ENCODE measurements at regions not wholly inside any gene's neighbourhood (a gene's known extent, or its start where the extent isn't known, plus 50 kb on each side); places are given as distances from the start of the nearest gene placed in this dataset.

GRCh38 chr17:53090770-53091169 is 732.0 kb upstream of the KIF2B start:
- intact Hi-C loops (cut with micrococcal nuclease), result no loop called here
- H3K27me3 ChIP-seq (ENCODE audit: control insufficient read depth in 2 of 2, insufficient read depth in 2 of 2, low read length in 2 of 2), result no peaks in the 10 kb centered on the region
- H3K36me3 ChIP-seq (replicated peaks in 1 of 2; ENCODE audit: control insufficient read depth in 1 of 2, insufficient read depth in 2 of 2, low read length in 2 of 2), result no peaks in the 10 kb centered on the region
- Mint-ChIP-seq H3K9me3 (peaks cover 0 to 3% (median 0%) of the 10 kb centered on the region in 7 donors), H3K27me3 (ENCODE audit: low read depth in 3 of 3) (no peaks in the 10 kb centered on the region), H3K4me1 (no peaks in the 10 kb centered on the region), H3K4me3 (no peak overlapping the region), H3K27ac (no peak overlapping the region), H3K36me3 (no peaks in the 10 kb centered on the region)
- no peaks in the 10 kb centered on the region for H3K79me2 ChIP-seq (ENCODE audit: insufficient read depth, low read length)
- H3K4me1 ChIP-seq (ENCODE audit: control insufficient read depth in 1 of 2, insufficient read depth in 2 of 2, low read length in 2 of 2), result no peaks in the 10 kb centered on the region
- no peak overlapping the region for H2AFZ ChIP-seq (ENCODE audit: insufficient read depth, low read depth, low read length, poor library complexity, severe bottlenecking)
- no peak overlapping the region for H3K27ac ChIP-seq (ENCODE audit: low read depth in 1 of 2, low read length in 2 of 2)
- no peak overlapping the region for H3K4me3 ChIP-seq (replicated peaks in 1 of 3; ENCODE audit: low read depth in 2 of 3, low read length in 3 of 3)
- no peaks in the 10 kb centered on the region for H4K20me1 ChIP-seq (ENCODE audit: insufficient read depth, low read length)
- WGBS (ENCODE audit: insufficient coverage), result no CpG with 5 or more reads among the region's 1 CpG
- no peak overlapping the region for H3K4me2 ChIP-seq (replicated peaks; ENCODE audit: extremely low read depth, low read length, poor library complexity, severe bottlenecking)
- no peaks in the 10 kb centered on the region for H3K9me3 ChIP-seq (replicated peaks in 1 of 2; ENCODE audit: control insufficient read depth in 1 of 2, insufficient read depth in 1 of 2, low read length in 2 of 2)
- H3K9ac ChIP-seq (ENCODE audit: insufficient read depth, low read length, poor library complexity, severe bottlenecking), result no peak overlapping the region
- no peak for DNase-seq
- TF ChIP-seq CTCF (IDR thresholded peaks at IDR 0.05), result no peak

GRCh38 chr17:53088481-53088880 is 734.2 kb upstream of the KIF2B start:
- no peak overlapping the region for H3K27ac Mint-ChIP-seq
- H3K4me3 ChIP-seq (replicated peaks in 1 of 3; ENCODE audit: low read depth in 2 of 3, low read length in 3 of 3), result no peak overlapping the region
- no peaks in the 10 kb centered on the region for H3K27me3 ChIP-seq (ENCODE audit: control insufficient read depth in 2 of 2, insufficient read depth in 2 of 2, low read length in 2 of 2)
- no peaks in the 10 kb centered on the region for H4K20me1 ChIP-seq (ENCODE audit: insufficient read depth, low read length)
- WGBS (ENCODE audit: insufficient coverage), result 90% methylated on average over 3 of the region's 6 CpGs
- H3K36me3 ChIP-seq (replicated peaks in 1 of 2; ENCODE audit: control insufficient read depth in 1 of 2, insufficient read depth in 2 of 2, low read length in 2 of 2), result no peaks in the 10 kb centered on the region
- no peak overlapping the region for H3K4me3 Mint-ChIP-seq
- no peaks in the 10 kb centered on the region for H3K9me3 ChIP-seq (replicated peaks in 1 of 2; ENCODE audit: control insufficient read depth in 1 of 2, insufficient read depth in 1 of 2, low read length in 2 of 2)
- H2AFZ ChIP-seq (ENCODE audit: insufficient read depth, low read depth, low read length, poor library complexity, severe bottlenecking), result no peak overlapping the region
- H3K79me2 ChIP-seq (ENCODE audit: insufficient read depth, low read length), result no peaks in the 10 kb centered on the region
- no peaks in the 10 kb centered on the region for H3K36me3 Mint-ChIP-seq
- TF ChIP-seq CTCF (IDR thresholded peaks at IDR 0.05), result no peak
- no peak overlapping the region for H3K9ac ChIP-seq (ENCODE audit: insufficient read depth, low read length, poor library complexity, severe bottlenecking)
- DNase-seq, result no peak
- peaks cover 0 to 3% (median 0%) of the 10 kb centered on the region in 7 donors for H3K9me3 Mint-ChIP-seq
- intact Hi-C loops (cut with micrococcal nuclease), result no loop called here
- H3K4me2 ChIP-seq (replicated peaks; ENCODE audit: extremely low read depth, low read length, poor library complexity, severe bottlenecking), result no peak overlapping the region
- H3K27me3 Mint-ChIP-seq (ENCODE audit: low read depth in 3 of 3), result no peaks in the 10 kb centered on the region
- no peaks in the 10 kb centered on the region for H3K4me1 ChIP-seq (ENCODE audit: control insufficient read depth in 1 of 2, insufficient read depth in 2 of 2, low read length in 2 of 2)
- H3K27ac ChIP-seq (ENCODE audit: low read depth in 1 of 2, low read length in 2 of 2), result no peak overlapping the region
- no peaks in the 10 kb centered on the region for H3K4me1 Mint-ChIP-seq
